Peyer's patch (tissue), 4 donors: ENCODE measurements at regions not wholly inside any gene's neighbourhood (a gene's known extent, or its start where the extent isn't known, plus 50 kb on each side); places are given as distances from the start of the nearest gene placed in this dataset.

ENCODE experiments used
- DNase-seq, 3 donors: peaks; one replicate each; pipeline ENCODE4 v3.0.0-alpha.2; 2017 to 2019
- H3K27ac ChIP-seq, 4 donors: fragments of 200-600 bp; sonication (generic); one replicate each; pipeline ENCODE4 v1.5.1; 2016 to 2019
- H3K27me3 ChIP-seq, 2 donors: fragments of 200-600 bp; sonication (generic); one replicate each; pipeline ENCODE4 v1.5.1; 2019
- H3K36me3 ChIP-seq, 3 donors: fragments of 200-600 bp; sonication (generic); one replicate each; pipeline ENCODE4 v1.5.1; 2016 to 2019
- H3K4me1 ChIP-seq, 4 donors: fragments of 200-600 bp; sonication (generic); one replicate each; pipeline ENCODE4 v1.5.1; 2016 to 2019
- H3K4me3 ChIP-seq, 4 donors: fragments of 200-600 bp; sonication (generic); 1 replicate in 3 of 4; 2 replicates in 1 of 4; pipeline ENCODE4 v1.5.1; 2016 to 2019; ENCODE audit warnings: mild to moderate bottlenecking in 1 of 4
- H3K9me3 ChIP-seq, 4 donors: fragments of 200-600 bp; sonication (generic); one replicate each; pipeline ENCODE4 v1.5.1; 2016 to 2019; ENCODE audit warnings: mild to moderate bottlenecking in 1 of 4
- CTCF ChIP-seq, 6 experiments: fragments of 450-650 bp in 4 of 6; fragments of 200-600 bp in 2 of 6; sonication (generic) in 1 of 6; IDR thresholded peaks; one replicate each; pipeline ENCODE4 v1.5.1; 2017 to 2019; ENCODE audit warnings: antibody characterized with exemption in 6 of 6, mild to moderate bottlenecking in 3 of 6, moderate library complexity in 1 of 6
- POLR2A ChIP-seq, 2 donors: fragments of 450-650 bp; IDR thresholded peaks; one replicate each; pipeline ENCODE4 v1.5.1; 2017; ENCODE audit warnings: antibody characterized with exemption in 2 of 2, mild to moderate bottlenecking in 2 of 2, moderate library complexity in 2 of 2

GRCh38 chr20:50353289-50353961, 156.8 kb upstream of the PTPN1 start:
- Histone ChIP-seq H3K4me3 (no peak overlapping the region), H3K9me3 (no peaks in the 10 kb centered on the region), H3K36me3 (no peaks in the 10 kb centered on the region), H3K27ac (peak overlapping the region in 2 of 4 donors; percentile 11 to 39), H3K4me1 (peaks cover 0 to 8% (median 3%) of the 10 kb centered on the region in 4 donors), H3K27me3 (no peaks in the 10 kb centered on the region)
- DNase-seq, result peak in 1 of 3 donors; percentile 51
- no peak for TF ChIP-seq POLR2A (IDR thresholded peaks at IDR 0.05)
- TF ChIP-seq CTCF (IDR thresholded peaks at IDR 0.05), result no peak

- Histone ChIP-seq H3K27ac (peak overlapping the region in 3 of 4 donors; percentile 22 to 74 (median 46)), H3K4me1 (peaks cover 0 to 8% (median 4%) of the 10 kb centered on the region in 4 donors), H3K4me3 (no peak overlapping the region), H3K9me3 (no peaks in the 10 kb centered on the region), H3K36me3 (no peaks in the 10 kb centered on the region), H3K27me3 (no peaks in the 10 kb centered on the region)
- DNase-seq, result peak in 2 of 3 donors; percentile 61 to 71
- TF ChIP-seq CTCF (IDR thresholded peaks at IDR 0.05) (no peak), POLR2A (IDR thresholded peaks at IDR 0.05) (no peak)
Measured at GRCh38 chr20:50354721-50355589, 155.2 kb upstream of the PTPN1 start.

GRCh38 chr20:50355590-50356524, 154.3 kb upstream of the PTPN1 start:
- DNase-seq, result no peak
- H3K4me1 ChIP-seq, result peaks cover 0 to 11% (median 4%) of the 10 kb centered on the region in 4 donors
- H3K36me3 ChIP-seq, result no peaks in the 10 kb centered on the region
- TF ChIP-seq POLR2A (IDR thresholded peaks at IDR 0.05) (no peak), CTCF (IDR thresholded peaks at IDR 0.05) (no peak)
- no peaks in the 10 kb centered on the region for H3K27me3 ChIP-seq
- H3K4me3 ChIP-seq, result no peak overlapping the region
- H3K27ac ChIP-seq, result peak overlapping the region in 3 of 4 donors; percentile 22 to 74 (median 46)
- H3K9me3 ChIP-seq, result no peaks in the 10 kb centered on the region

GRCh38 chr20:50356525-50356885, 153.7 kb upstream of the PTPN1 start:
- no peaks in the 10 kb centered on the region for H3K36me3 ChIP-seq
- H3K27ac ChIP-seq, result peak overlapping the region in 2 of 4 donors; percentile 9 to 11
- H3K4me3 ChIP-seq, result no peak overlapping the region
- H3K9me3 ChIP-seq, result no peaks in the 10 kb centered on the region
- DNase-seq, result no peak
- no peaks in the 10 kb centered on the region for H3K27me3 ChIP-seq
- TF ChIP-seq POLR2A (IDR thresholded peaks at IDR 0.05) (no peak), CTCF (IDR thresholded peaks at IDR 0.05) (no peak)
- H3K4me1 ChIP-seq, result peaks cover 0 to 14% (median 4%) of the 10 kb centered on the region in 4 donors
